ENCODE measurements at regions not wholly inside any gene's neighbourhood (a gene's known extent, or its start where the extent isn't known, plus 50 kb on each side); places are given as distances from the start of the nearest gene placed in this dataset.
A peak's percentile ranks its signal among the peaks of the same experiment; 100 is the strongest.

- DNase-seq, result no peak
These were observed 99.6 kb downstream of the ODF2L start for GRCh38 chr1:86296305-86297205.

DNA sequence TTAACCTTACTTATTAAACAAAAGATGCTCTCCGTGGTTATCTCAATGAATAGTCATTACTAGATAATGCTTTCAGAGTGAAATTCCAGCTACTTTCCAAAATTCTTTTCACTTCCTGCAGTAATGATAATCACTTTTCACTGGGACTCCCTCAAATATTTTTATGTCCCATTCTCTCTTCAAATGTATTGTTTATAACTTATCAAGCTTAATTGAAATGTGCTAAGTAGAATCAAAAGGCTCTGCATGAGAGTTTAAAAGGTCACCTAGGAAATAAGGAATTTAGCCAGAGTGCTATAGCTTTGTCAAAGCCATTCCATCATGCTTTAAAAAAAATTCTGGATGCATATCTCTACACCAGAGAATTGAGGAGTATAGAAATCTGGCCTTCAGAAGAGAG, 106.4 kb downstream of the ODF2L start:
- no peak for DNase-seq

- no peak for DNase-seq
These were observed 107.0 kb downstream of the ODF2L start for GRCh38 chr1:86289161-86289560.

DNA sequence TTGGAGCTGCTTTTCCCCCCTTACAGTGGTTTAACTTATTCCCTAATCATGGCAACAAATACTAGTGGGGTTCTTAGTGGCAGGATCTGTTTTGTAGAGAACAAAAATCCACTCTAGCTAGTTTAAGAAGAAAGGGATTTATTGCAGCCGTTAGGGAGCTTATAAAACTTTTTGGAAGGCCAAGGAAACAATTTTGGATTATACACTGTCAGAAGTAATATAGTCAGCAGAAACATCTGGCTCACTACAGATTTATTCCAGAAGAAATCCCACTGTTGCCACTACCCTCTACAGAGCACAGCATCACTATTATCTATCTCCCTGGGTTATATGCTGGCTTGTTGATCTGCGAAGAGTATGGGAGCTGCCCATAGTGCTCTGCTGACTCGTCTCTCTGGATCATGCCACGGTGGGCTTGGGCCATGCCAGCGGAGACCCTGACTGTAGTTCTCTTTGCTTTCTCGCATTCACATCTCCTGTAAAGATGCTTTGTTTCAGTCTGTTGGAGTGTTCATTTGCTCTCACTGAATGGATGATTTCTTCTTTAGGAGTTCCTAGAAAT, 107.5 kb downstream of the ODF2L start:
- DNase-seq, result no peak

- no peak for DNase-seq
These were observed 110.3 kb downstream of the ODF2L start for GRCh38 chr1:86285796-86286195.

GRCh38 chr1:86282611-86283010, 113.5 kb downstream of the ODF2L start:
- DNase-seq, result no peak

DNA sequence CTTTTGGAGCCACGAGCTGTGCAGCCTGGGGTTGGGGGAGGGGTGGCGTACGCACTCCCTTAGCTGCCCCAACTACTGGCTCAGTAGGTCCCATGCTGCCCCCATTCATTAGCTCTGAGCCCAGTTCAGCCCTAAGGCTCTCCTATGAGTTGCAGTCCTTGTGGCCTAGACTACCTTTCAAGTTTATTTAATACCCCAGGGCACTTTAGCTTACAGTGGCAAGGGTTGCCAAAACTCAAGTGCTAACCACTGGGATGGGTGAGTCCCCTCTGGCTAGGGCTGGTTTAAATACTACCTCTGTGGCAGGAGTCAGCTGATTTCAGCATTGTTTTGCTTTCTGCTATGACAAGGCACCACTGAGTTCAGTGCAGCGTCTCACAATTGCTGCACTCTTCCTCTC, 118.2 kb downstream of the ODF2L start:
- DNase-seq, result no peak

- DNase-seq, result no peak
These were observed 116.5 kb upstream of the COL24A1 start for GRCh38 chr1:86273066-86273465.

GRCh38 chr1:86272083-86272482, 115.5 kb upstream of the COL24A1 start:
- DNase-seq, result no peak

GRCh38 chr1:86271046-86271445, 114.5 kb upstream of the COL24A1 start:
- no peak for DNase-seq

GRCh38 chr1:86263101-86263500, 106.5 kb upstream of the COL24A1 start:
- no peak for DNase-seq

DNA sequence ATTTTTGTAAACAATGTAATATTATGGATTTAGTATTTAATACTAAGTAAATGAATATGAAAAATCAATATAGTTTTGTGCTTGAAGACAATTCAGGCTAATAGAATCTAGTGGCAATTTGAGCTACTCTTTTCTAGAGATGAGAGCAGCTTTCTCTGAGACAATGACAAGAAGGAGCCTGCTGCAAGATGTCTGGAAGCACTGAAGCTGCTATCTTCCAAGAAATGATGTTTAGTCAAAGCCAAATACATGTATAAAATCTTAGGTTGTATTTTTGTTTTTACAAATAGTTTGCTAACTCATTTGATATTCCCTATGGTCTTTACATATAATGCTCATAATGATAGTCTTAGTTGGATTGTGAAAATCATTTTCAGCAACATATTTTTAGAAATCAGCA, 103.9 kb upstream of the COL24A1 start:
- no peak for DNase-seq

- no peak for DNase-seq
These were observed 102.8 kb upstream of the COL24A1 start for GRCh38 chr1:86259390-86259789.

DNA sequence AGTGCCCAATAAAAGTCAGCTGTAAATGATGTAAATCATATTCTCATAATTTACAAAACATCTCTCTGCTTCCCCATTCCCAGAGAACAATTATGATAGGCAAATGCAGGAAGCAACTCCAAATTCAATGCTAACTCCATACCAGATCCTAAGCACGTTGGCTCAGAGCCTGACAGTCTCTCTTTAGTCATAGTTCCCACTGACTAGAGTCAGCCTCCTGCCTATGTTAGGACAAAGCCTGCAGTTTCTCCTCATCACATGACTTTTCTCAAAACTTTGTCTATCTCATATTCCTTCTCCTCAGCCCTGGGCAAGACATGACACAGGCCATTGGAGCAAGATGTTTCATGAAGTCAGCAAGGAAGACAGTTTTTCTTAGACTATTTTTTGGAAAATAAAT, 101.5 kb upstream of the COL24A1 start:
- DNase-seq, result no peak

DNA sequence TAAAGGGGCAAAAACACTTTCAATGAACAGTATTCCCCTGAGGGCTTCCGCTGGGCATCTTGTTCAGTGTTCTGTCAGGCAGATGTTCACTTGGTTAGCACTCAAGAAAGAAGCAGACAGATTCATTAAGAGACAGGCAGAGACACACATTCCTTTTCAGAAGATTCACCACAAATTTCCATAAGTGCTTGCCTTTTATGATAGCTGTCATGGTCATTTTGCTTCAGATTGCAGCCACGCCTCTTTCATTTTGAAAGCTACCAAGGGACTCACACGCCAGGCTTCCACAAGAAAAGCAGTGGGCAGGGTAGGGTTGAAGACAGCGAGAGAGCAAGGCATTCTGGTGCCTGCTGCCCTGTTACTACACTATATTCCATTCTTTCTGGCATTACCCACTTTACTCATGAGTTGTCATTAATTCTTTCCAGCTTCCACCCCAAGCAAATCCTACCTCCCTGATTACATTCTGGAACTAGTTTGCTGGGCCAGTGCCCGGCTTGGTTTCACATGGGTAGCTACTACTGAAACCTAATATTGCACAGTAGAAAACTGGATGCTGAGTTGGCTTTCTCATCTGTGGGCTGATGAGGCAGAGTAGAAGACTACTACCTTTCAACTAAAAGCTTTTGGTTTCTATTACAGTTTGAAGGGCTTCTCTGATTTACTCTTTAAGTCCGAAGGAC, 91.2 kb upstream of the COL24A1 start:
- DNase-seq, result no peak

- no peak for DNase-seq
These were observed 89.1 kb upstream of the COL24A1 start for GRCh38 chr1:86245566-86246190.

GRCh38 chr1:86239894-86240293, 83.3 kb upstream of the COL24A1 start:
- DNase-seq, result no peak

- DNase-seq, result peak; percentile 18
These were observed 82.9 kb upstream of the COL24A1 start for GRCh38 chr1:86239490-86239889.

DNA sequence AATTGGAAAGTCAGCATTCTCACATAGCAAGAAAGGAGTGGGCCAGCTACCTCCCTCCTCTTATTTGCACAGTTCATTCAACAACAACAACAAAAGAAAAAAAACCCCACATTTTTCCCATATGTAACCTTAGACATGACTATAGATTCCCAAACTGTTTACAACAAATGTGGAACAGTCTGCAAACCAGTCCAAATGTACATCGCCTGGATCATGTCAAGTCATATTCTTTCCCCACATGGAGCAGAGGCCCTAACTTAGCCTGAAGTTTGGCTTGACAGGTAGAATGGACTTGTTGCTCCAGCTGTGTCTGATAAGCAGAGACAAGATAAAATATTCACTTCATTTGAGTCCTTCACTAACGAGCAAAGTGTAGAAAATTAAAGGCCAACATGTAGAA, 81.7 kb upstream of the COL24A1 start:
- no peak for DNase-seq

GRCh38 chr1:86235852-86236251, 79.3 kb upstream of the COL24A1 start:
- DNase-seq, result no peak

- DNase-seq, result no peak
These were observed 76.8 kb upstream of the COL24A1 start for GRCh38 chr1:86233403-86233802.

GRCh38 chr1:86231076-86231475, 74.5 kb upstream of the COL24A1 start:
- peak; percentile 46 for DNase-seq

DNA sequence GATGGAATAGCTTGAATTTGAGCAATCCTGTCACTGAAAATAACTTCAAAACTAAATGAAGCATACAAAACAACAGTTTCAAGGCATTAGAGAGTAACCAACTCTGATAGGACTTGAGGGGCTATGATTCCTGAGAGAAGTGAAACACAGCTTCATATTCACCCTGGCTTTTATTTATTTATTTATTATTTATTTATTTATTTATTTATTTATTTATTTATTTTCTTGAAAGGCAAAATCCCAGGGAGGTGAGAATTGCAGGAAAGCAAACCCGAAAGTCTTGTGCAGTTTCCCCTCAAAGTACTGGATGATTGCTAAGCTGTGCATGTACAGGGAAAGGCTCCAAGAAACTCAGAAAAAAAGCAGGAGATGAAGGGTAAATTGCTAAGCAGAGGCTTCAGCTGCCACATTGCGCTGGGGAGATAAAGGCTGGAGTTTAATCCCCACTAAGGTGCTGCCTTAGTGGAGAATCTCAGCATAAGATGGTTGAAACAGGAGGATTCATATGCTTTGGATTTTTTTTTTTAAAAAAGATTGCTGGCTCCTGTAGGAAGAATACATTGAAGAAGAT, 72.9 kb upstream of the COL24A1 start:
- peak; percentile 7 for DNase-seq

All from NCI-H82 (cell line).